ENCODE measurements at regions not wholly inside any gene's neighbourhood (a gene's known extent, or its start where the extent isn't known, plus 50 kb on each side); places are given as distances from the start of the nearest gene placed in this dataset.
A peak's percentile ranks its signal among the peaks of the same experiment; 100 is the strongest.
"Not testable (repeated sequence)": the region's sequence is repeated elsewhere in the genome, so short reads cannot be mapped to it uniquely, and the experiment has no call there.

GRCh38 chr10:21343087-21343486, 182.4 kb downstream of the SKIDA1 start:
- Histone ChIP-seq H3K36me3 (ENCODE audit: control insufficient read depth in 1 of 2, insufficient read depth in 2 of 2, low read length in 1 of 2) (no peaks in the 10 kb centered on the region), H3K27ac (ENCODE audit: low read depth in 1 of 2, low read length in 2 of 2) (no peak overlapping the region), H3K4me3 (ENCODE audit: low read length in 2 of 2) (no peak overlapping the region), H3K27me3 (ENCODE audit: control insufficient read depth in 1 of 2, insufficient read depth in 2 of 2, low read length in 1 of 2) (no peaks in the 10 kb centered on the region), H3K4me1 (ENCODE audit: control insufficient read depth in 1 of 2, insufficient read depth in 2 of 2, low read length in 2 of 2) (no peaks in the 10 kb centered on the region), H3K9me3 (ENCODE audit: control insufficient read depth, low read length) (no peaks in the 10 kb centered on the region)
- intact Hi-C loops (cut with DNase I) = no loop called here
- ATAC-seq (ENCODE audit: low FRiP score) (no peak), DNase-seq (no peak)
- WGBS, 2 donors = 83 to 88% methylated on average over 3 of the region's 3 CpGs

- intact Hi-C loops (cut with DNase I); H3K27ac ChIP-seq (ENCODE audit: low read depth in 1 of 2, low read length in 2 of 2); H3K4me1 ChIP-seq (ENCODE audit: control insufficient read depth in 1 of 2, insufficient read depth in 2 of 2, low read length in 2 of 2); H3K36me3 ChIP-seq (ENCODE audit: control insufficient read depth in 1 of 2, insufficient read depth in 2 of 2, low read length in 1 of 2); DNase-seq; H3K27me3 ChIP-seq (ENCODE audit: control insufficient read depth in 1 of 2, insufficient read depth in 2 of 2, low read length in 1 of 2); H3K9me3 ChIP-seq (ENCODE audit: control insufficient read depth, low read length); H3K4me3 ChIP-seq (ENCODE audit: low read length in 2 of 2); ATAC-seq (ENCODE audit: low FRiP score): not testable (repeated sequence)
- 92 to 100% methylated on average over 1 of the region's 1 CpG for WGBS, 2 donors
Observed at GRCh38 chr10:21342499-21342898, 183.0 kb downstream of the SKIDA1 start.

DNA sequence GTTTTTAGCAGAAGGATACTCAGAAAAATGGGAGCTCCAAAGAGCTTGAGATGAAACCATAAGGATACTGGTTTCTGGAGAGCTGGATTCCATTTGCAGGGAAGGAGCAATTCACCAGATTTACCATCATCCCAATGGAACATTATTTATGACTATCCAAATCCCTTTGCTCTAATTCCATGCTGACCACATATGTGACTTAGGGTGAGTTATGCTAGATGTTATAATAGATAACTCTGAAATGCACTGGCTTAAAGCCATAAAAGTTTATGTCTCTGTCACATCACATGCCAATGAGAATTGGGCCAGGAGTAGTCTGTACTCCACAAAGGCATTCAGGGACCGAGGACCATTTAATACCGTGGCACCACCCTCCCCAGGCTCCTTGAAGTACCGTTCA, 185.2 kb downstream of the SKIDA1 start:
- ATAC-seq (ENCODE audit: low FRiP score) = no peak
- Histone ChIP-seq H3K4me1 (ENCODE audit: control insufficient read depth in 1 of 2, insufficient read depth in 2 of 2, low read length in 2 of 2) (peaks cover 2% of the 10 kb centered on the region in 2 donors), H3K4me3 (ENCODE audit: low read length in 2 of 2) (no peak overlapping the region), H3K27ac (ENCODE audit: low read depth in 1 of 2, low read length in 2 of 2) (no peak overlapping the region), H3K9me3 (ENCODE audit: control insufficient read depth, low read length) (no peaks in the 10 kb centered on the region), H3K27me3 (ENCODE audit: control insufficient read depth in 1 of 2, insufficient read depth in 2 of 2, low read length in 1 of 2) (no peaks in the 10 kb centered on the region), H3K36me3 (ENCODE audit: control insufficient read depth in 1 of 2, insufficient read depth in 2 of 2, low read length in 1 of 2) (no peaks in the 10 kb centered on the region)
- intact Hi-C loops (cut with DNase I) = no loop called here
- 89 to 91% methylated on average over 3 of the region's 3 CpGs for WGBS, 2 donors
- DNase-seq = no peak

- Histone ChIP-seq H3K36me3 (ENCODE audit: control insufficient read depth in 1 of 2, insufficient read depth in 2 of 2, low read length in 1 of 2) (no peaks in the 10 kb centered on the region), H3K4me1 (ENCODE audit: control insufficient read depth in 1 of 2, insufficient read depth in 2 of 2, low read length in 2 of 2) (peaks cover 2 to 3% of the 10 kb centered on the region in 2 donors), H3K4me3 (ENCODE audit: low read length in 2 of 2) (no peak overlapping the region), H3K27me3 (ENCODE audit: control insufficient read depth in 1 of 2, insufficient read depth in 2 of 2, low read length in 1 of 2) (no peaks in the 10 kb centered on the region), H3K27ac (ENCODE audit: low read depth in 1 of 2, low read length in 2 of 2) (no peak overlapping the region), H3K9me3 (ENCODE audit: control insufficient read depth, low read length) (no peaks in the 10 kb centered on the region)
- 86 to 90% methylated on average over 7 of the region's 7 CpGs for WGBS, 2 donors
- intact Hi-C loops (cut with DNase I) = loop anchor here in 1 of 2 donors (10.0 kb wide), 1 partner anchor 68 kb away; no protein-coding TSS in a partner anchor
- no peak for ATAC-seq (ENCODE audit: low FRiP score)
- no peak for DNase-seq
Observed at GRCh38 chr10:21337171-21337792, 188.2 kb downstream of the SKIDA1 start.

- Histone ChIP-seq H3K4me1 (ENCODE audit: control insufficient read depth in 1 of 2, insufficient read depth in 2 of 2, low read length in 2 of 2) (peaks cover 2 to 3% of the 10 kb centered on the region in 2 donors), H3K27me3 (ENCODE audit: control insufficient read depth in 1 of 2, insufficient read depth in 2 of 2, low read length in 1 of 2) (no peaks in the 10 kb centered on the region), H3K27ac (ENCODE audit: low read depth in 1 of 2, low read length in 2 of 2) (no peak overlapping the region), H3K9me3 (ENCODE audit: control insufficient read depth, low read length) (no peaks in the 10 kb centered on the region), H3K36me3 (ENCODE audit: control insufficient read depth in 1 of 2, insufficient read depth in 2 of 2, low read length in 1 of 2) (no peaks in the 10 kb centered on the region), H3K4me3 (ENCODE audit: low read length in 2 of 2) (no peak overlapping the region)
- ATAC-seq (ENCODE audit: low FRiP score) (peak; percentile 42), DNase-seq (peak in 1 of 2 donors; percentile 74)
- intact Hi-C loops (cut with DNase I) = loop anchor here in 1 of 2 donors (10.0 kb wide), 1 partner anchor 68 kb away; no protein-coding TSS in a partner anchor
- 6 to 7% methylated on average over 8 of the region's 8 CpGs for WGBS, 2 donors
Observed at GRCh38 chr10:21336476-21337170, 188.9 kb downstream of the SKIDA1 start.

- H3K4me3 ChIP-seq (ENCODE audit: low read length in 2 of 2) = no peak overlapping the region
- intact Hi-C loops (cut with DNase I) = loop anchor here in 1 of 2 donors (10.0 kb wide), 1 partner anchor 70 kb away; no protein-coding TSS in a partner anchor
- WGBS, 2 donors = 17 to 22% methylated on average over 14 of the region's 14 CpGs
- H3K27ac ChIP-seq (ENCODE audit: low read depth in 1 of 2, low read length in 2 of 2) = peak overlapping the region in 1 of 2 donors; percentile 54
- DNase-seq (peak; percentile 81 to 89), ATAC-seq (ENCODE audit: low FRiP score) (peak; percentile 87)
- no peaks in the 10 kb centered on the region for H3K9me3 ChIP-seq (ENCODE audit: control insufficient read depth, low read length)
- H3K27me3 ChIP-seq (ENCODE audit: control insufficient read depth in 1 of 2, insufficient read depth in 2 of 2, low read length in 1 of 2) = no peaks in the 10 kb centered on the region
- H3K4me1 ChIP-seq (ENCODE audit: control insufficient read depth in 1 of 2, insufficient read depth in 2 of 2, low read length in 2 of 2) = peaks cover 2 to 3% of the 10 kb centered on the region in 2 donors
- H3K36me3 ChIP-seq (ENCODE audit: control insufficient read depth in 1 of 2, insufficient read depth in 2 of 2, low read length in 1 of 2) = no peaks in the 10 kb centered on the region
Observed at GRCh38 chr10:21334891-21335696, 190.4 kb downstream of the SKIDA1 start.

DNA sequence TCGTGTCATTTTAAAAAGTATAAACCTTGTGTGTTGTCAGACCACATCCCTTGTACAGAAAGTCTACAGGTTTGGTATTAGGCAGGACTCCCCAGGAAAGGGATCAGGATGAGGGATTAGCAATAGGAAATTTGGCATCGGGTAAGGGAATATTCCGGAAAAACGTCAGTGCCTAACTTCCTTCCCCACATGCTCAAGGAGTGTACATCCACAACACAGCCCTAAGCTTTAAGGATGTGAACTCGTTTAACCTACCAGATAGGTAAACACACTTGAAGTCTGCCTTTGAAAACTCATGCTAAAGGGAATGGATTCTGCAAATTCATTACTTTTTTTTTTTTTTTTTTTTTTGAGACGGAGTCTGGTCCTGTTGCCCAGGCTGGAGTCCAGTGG, 194.9 kb downstream of the SKIDA1 start:
- ATAC-seq (ENCODE audit: low FRiP score) = no peak
- Histone ChIP-seq H3K27me3 (ENCODE audit: control insufficient read depth in 1 of 2, insufficient read depth in 2 of 2, low read length in 1 of 2) (no peaks in the 10 kb centered on the region), H3K4me3 (ENCODE audit: low read length in 2 of 2) (no peak overlapping the region), H3K4me1 (ENCODE audit: control insufficient read depth in 1 of 2, insufficient read depth in 2 of 2, low read length in 2 of 2) (peaks cover 0 to 1% of the 10 kb centered on the region in 2 donors), H3K27ac (ENCODE audit: low read depth in 1 of 2, low read length in 2 of 2) (no peak overlapping the region), H3K9me3 (ENCODE audit: control insufficient read depth, low read length) (no peaks in the 10 kb centered on the region), H3K36me3 (ENCODE audit: control insufficient read depth in 1 of 2, insufficient read depth in 2 of 2, low read length in 1 of 2) (no peaks in the 10 kb centered on the region)
- WGBS, 2 donors = 69% methylated on average over 5 to 6 of the region's 6 CpGs
- no peak for DNase-seq
- intact Hi-C loops (cut with DNase I) = loop anchor here in 1 of 2 donors (10.0 kb wide), 1 partner anchor 74 kb away; no protein-coding TSS in a partner anchor

DNA sequence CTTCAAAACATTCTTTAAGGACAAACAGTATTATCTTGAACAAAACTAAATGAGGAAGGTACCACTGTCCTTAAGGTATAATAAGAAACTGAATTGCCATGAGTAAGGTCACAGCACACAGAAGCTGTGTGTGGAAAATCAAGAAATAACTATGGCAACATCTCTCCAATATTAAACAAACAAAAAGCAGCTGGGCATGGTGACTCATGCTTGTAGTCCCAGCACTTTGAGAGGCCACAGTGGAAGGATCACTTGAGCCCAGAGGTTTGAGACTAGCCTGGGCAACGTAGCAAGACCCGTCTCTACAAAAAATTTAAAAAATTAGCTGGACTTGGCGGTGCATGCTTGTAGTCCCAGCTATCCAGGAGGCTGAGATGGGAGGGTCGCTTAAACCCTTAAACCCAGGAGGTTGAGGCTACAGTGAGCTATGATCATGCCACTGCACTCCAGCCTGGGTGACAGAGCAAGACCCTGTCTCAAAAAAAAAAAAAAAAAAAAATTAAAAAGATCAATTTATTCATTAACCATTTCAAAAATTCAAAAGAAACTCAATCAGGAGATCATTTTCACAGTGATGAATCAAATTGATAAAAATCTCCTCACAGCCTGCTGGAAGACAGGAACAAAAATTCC, 195.4 kb downstream of the SKIDA1 start:
- 48 to 52% methylated on average over 4 of the region's 4 CpGs for WGBS, 2 donors
- Histone ChIP-seq H3K36me3 (ENCODE audit: control insufficient read depth in 1 of 2, insufficient read depth in 2 of 2, low read length in 1 of 2) (no peaks in the 10 kb centered on the region), H3K4me1 (ENCODE audit: control insufficient read depth in 1 of 2, insufficient read depth in 2 of 2, low read length in 2 of 2) (no peaks in the 10 kb centered on the region), H3K27me3 (ENCODE audit: control insufficient read depth in 1 of 2, insufficient read depth in 2 of 2, low read length in 1 of 2) (no peaks in the 10 kb centered on the region), H3K4me3 (ENCODE audit: low read length in 2 of 2) (no peak overlapping the region), H3K27ac (ENCODE audit: low read depth in 1 of 2, low read length in 2 of 2) (no peak overlapping the region), H3K9me3 (ENCODE audit: control insufficient read depth, low read length) (no peaks in the 10 kb centered on the region)
- peak in 1 of 2 donors; percentile 61 for DNase-seq
- ATAC-seq (ENCODE audit: low FRiP score) = peak; percentile 75
- intact Hi-C loops (cut with DNase I) = loop anchor here in 1 of 2 donors (10.0 kb wide), 1 partner anchor 75 kb away; no protein-coding TSS in a partner anchor
